ENCODE measurements at regions not wholly inside any gene's neighbourhood (a gene's known extent, or its start where the extent isn't known, plus 50 kb on each side); places are given as distances from the start of the nearest gene placed in this dataset.

GRCh38 chr19:31519908-31520307, 170.7 kb upstream of the TSHZ3 start:
- intact Hi-C loops (cut with micrococcal nuclease) = no loop called here

More at GRCh38 chr19:31519908-31520307, 170.7 kb upstream of the TSHZ3 start:
- Histone ChIP-seq H3K4me1 (ENCODE audit: control insufficient read depth, insufficient read depth, low read length) (no peaks in the 10 kb centered on the region), H3K4me2 (ENCODE audit: low read depth, low read length) (no peak overlapping the region), H2AFZ (replicated peaks; ENCODE audit: low read length, poor library complexity) (no peak overlapping the region), H2BK5ac (ENCODE audit: low read depth, low read length, poor library complexity, severe bottlenecking) (no peak overlapping the region), H3K27ac (ENCODE audit: insufficient read depth, low read length) (no peak overlapping the region), H4K8ac (ENCODE audit: low read depth in 2 of 2, low read length in 2 of 2) (no peak overlapping the region), H2BK15ac (ENCODE audit: low read depth, low read length) (no peak overlapping the region), H3K79me1 (ENCODE audit: low read depth in 1 of 2, low read length in 2 of 2) (no peaks in the 10 kb centered on the region), H3K4ac (ENCODE audit: low read depth, low read length) (no peak overlapping the region), H4K91ac (ENCODE audit: insufficient read depth, low read depth, low read length) (no peak overlapping the region), H2AK5ac (ENCODE audit: low read depth, low read length) (no peak overlapping the region), H3K14ac (replicated peaks; ENCODE audit: low read depth, low read length) (no peak overlapping the region), H3K9me1 (ENCODE audit: insufficient read depth, low read length) (no peaks in the 10 kb centered on the region), H4K20me1 (ENCODE audit: insufficient read depth, low read length) (no peaks in the 10 kb centered on the region), H2BK120ac (ENCODE audit: low read depth, low read length) (no peak overlapping the region), H4K5ac (ENCODE audit: low read depth, low read length) (no peak overlapping the region), H3K56ac (ENCODE audit: extremely low read depth, insufficient read depth, low read length) (no peak overlapping the region), H2BK20ac (ENCODE audit: low read depth, low read length) (no peak overlapping the region), H3K23ac (ENCODE audit: low read depth, low read length) (no peak overlapping the region), H2AK9ac (replicated peaks; ENCODE audit: low read depth, low read length, poor library complexity) (no peak overlapping the region), H3K9ac (ENCODE audit: low read depth, low read length) (no peak overlapping the region), H3K18ac (ENCODE audit: low read depth, low read length) (no peak overlapping the region), H3K9me3 (ENCODE audit: control insufficient read depth, insufficient read depth, low read length) (no peaks in the 10 kb centered on the region), H3K36me3 (ENCODE audit: control insufficient read depth, insufficient read depth, low read length) (no peaks in the 10 kb centered on the region), H3K4me3 (ENCODE audit: insufficient read depth, low read depth, low read length) (no peak overlapping the region), H3K27me3 (ENCODE audit: control insufficient read depth, insufficient read depth, low read length) (no peaks in the 10 kb centered on the region; the same call in 1 of the 2 replicates)
- dilution Hi-C loops (cut with HindIII; ENCODE audit: low sequenced_read_pairs, unreplicated experiment) = no loop called here
- no peak for TF ChIP-seq NFE2L2 (IDR thresholded peaks at IDR 0.05; ENCODE audit: low read depth, low read length)
- POLR2A ChIA-PET (ENCODE audit: unreplicated experiment) = no interaction called here
- no CpG with 5 or more reads among the region's 1 CpG for WGBS, 2 experiments (ENCODE audit: extremely low coverage in 2 of 2, insufficient read length in 1 of 2)
- CTCF ChIA-PET = no interaction called here
- DNase-seq (no peak), ATAC-seq (ENCODE audit: low read depth) (no peak)
- in situ Hi-C loops (cut with MboI; ENCODE audit: low sequenced_read_pairs) = no loop called here
- BruUV-seq (replicated peaks) = no TSS peak

Data from IMR-90 (cell line).